ENCODE measurements at regions not wholly inside any gene's neighbourhood (a gene's known extent, or its start where the extent isn't known, plus 50 kb on each side); places are given as distances from the start of the nearest gene placed in this dataset.

GRCh38 chr11:128040603-128041002 lies 546.8 kb downstream of the ETS1 start (continued):
- TF ChIP-seq TAF1 (IDR thresholded peaks at IDR 0.05; ENCODE audit: borderline replicate concordance, low read depth, low read length) (no peak), GABPA (IDR thresholded peaks at IDR 0.05; ENCODE audit: low read depth) (no peak), NFIC (IDR thresholded peaks at IDR 0.05; ENCODE audit: borderline replicate concordance) (peak; percentile 69), GATA2 (CRISPR knock-in tag; IDR thresholded peaks at IDR 0.05) (peak; percentile 93), RXRA (IDR thresholded peaks at IDR 0.05; ENCODE audit: borderline replicate concordance, low read depth) (no peak), TCF12 (IDR thresholded peaks at IDR 0.05) (peak; percentile 89), IRF3 (IDR thresholded peaks at IDR 0.05; ENCODE audit: low read depth, low read length) (no peak), TEAD4 (IDR thresholded peaks at IDR 0.05; ENCODE audit: borderline replicate concordance, insufficient read depth) (0 out of 2 replicates have a peak, but pooled peaks have one; percentile 36), YY1 (IDR thresholded peaks at IDR 0.05; ENCODE audit: low read depth) (no peak), JUND (IDR thresholded peaks at IDR 0.05) (no peak), SIN3A (IDR thresholded peaks at IDR 0.05; ENCODE audit: borderline replicate concordance, low read depth, low read length) (no peak), EZH2phosphoT487 (IDR thresholded peaks at IDR 0.05; ENCODE audit: borderline replicate concordance, low read depth) (no peak), POLR2AphosphoS5 (IDR thresholded peaks at IDR 0.05; ENCODE audit: low read depth, low read length) (peak; percentile 57; the same call in 1 of the 2 replicates), CHD2 (IDR thresholded peaks at IDR 0.05; ENCODE audit: low read length, partially characterized antibody) (peak; percentile 56), SMC3 (IDR thresholded peaks at IDR 0.05; ENCODE audit: low read depth, low read length) (no peak), EP300 (IDR thresholded peaks at IDR 0.05; ENCODE audit: borderline replicate concordance in 1 of 2, low read depth in 1 of 2, low read length in 1 of 2) (peak; percentile 59 to 91; a peak in 3 of 4 replicates), FOXM1 (IDR thresholded peaks at IDR 0.05; ENCODE audit: low read depth) (no peak), RFX5 (IDR thresholded peaks at IDR 0.05; ENCODE audit: low read length) (no peak), MAX (IDR thresholded peaks at IDR 0.05; ENCODE audit: low read depth) (no peak), RCOR1 (IDR thresholded peaks at IDR 0.05; ENCODE audit: low read length) (peak; percentile 63; the same call in 1 of the 2 replicates)
- TF ChIP-seq, protein P1, sequence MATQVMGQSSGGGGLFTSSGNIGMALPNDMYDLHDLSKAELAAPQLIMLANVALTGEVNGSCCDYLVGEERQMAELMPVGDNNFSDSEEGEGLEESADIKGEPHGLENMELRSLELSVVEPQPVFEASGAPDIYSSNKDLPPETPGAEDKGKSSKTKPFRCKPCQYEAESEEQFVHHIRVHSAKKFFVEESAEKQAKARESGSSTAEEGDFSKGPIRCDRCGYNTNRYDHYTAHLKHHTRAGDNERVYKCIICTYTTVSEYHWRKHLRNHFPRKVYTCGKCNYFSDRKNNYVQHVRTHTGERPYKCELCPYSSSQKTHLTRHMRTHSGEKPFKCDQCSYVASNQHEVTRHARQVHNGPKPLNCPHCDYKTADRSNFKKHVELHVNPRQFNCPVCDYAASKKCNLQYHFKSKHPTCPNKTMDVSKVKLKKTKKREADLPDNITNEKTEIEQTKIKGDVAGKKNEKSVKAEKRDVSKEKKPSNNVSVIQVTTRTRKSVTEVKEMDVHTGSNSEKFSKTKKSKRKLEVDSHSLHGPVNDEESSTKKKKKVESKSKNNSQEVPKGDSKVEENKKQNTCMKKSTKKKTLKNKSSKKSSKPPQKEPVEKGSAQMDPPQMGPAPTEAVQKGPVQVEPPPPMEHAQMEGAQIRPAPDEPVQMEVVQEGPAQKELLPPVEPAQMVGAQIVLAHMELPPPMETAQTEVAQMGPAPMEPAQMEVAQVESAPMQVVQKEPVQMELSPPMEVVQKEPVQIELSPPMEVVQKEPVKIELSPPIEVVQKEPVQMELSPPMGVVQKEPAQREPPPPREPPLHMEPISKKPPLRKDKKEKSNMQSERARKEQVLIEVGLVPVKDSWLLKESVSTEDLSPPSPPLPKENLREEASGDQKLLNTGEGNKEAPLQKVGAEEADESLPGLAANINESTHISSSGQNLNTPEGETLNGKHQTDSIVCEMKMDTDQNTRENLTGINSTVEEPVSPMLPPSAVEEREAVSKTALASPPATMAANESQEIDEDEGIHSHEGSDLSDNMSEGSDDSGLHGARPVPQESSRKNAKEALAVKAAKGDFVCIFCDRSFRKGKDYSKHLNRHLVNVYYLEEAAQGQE (IDR thresholded peaks at IDR 0.05; ENCODE audit: low read depth, low read length), result no peak
- TF ChIP-seq, protein P2, sequence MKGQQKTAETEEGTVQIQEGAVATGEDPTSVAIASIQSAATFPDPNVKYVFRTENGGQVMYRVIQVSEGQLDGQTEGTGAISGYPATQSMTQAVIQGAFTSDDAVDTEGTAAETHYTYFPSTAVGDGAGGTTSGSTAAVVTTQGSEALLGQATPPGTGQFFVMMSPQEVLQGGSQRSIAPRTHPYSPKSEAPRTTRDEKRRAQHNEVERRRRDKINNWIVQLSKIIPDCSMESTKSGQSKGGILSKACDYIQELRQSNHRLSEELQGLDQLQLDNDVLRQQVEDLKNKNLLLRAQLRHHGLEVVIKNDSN (IDR thresholded peaks at IDR 0.05; ENCODE audit: borderline replicate concordance, low read depth), result no peak

Measured in SK-N-SH (cell line).